GM19455 (cell line): ENCODE measurements at regions not wholly inside any gene's neighbourhood (a gene's known extent, or its start where the extent isn't known, plus 50 kb on each side); places are given as distances from the start of the nearest gene placed in this dataset.

Experiments used
- ATAC-seq: cut with Tn5 transposase; IDR thresholded peaks from one replicate; pipeline ENCODE4 v1.9.1; 2021; ENCODE audit not compliant: unreplicated experiment

DNA sequence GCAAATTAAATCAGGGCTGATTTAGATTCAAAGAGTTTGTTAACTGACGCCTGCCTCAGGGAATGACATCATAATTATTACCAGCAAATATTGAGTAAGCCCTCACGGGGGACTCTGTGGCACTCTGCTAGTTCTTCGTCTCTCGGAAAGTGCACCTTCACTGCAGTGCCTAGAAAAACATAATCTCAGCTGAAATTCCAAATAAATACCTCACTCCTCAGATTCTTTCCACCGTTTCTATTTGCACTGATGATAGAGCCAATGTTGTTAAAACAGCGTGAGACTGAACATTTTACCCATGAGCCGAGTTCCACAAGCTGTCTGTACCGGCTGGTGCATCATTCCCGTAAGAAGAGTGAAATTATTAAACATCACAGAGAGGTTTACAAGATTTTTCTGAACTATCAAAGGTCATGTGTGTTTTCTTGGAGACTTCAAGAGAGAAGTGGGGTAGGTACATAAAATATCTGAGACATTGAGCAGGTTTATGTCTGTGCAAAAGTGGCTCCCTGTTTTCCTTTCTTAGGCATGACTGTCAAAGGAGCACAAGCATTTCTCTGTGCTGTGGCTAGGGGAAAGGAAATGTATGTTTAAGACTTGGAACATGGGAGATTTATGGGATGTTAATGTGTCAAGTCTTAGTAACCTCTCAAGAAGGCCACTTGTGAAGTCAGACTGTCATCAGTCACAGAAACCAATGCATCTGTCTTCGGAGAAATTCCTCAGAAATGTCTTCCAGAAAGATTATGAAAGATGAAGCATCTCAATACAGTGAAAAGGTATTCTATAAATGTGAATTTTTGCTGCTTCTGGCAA is 119.6 kb downstream of the CBLL2 start:
- no peak for ATAC-seq

DNA sequence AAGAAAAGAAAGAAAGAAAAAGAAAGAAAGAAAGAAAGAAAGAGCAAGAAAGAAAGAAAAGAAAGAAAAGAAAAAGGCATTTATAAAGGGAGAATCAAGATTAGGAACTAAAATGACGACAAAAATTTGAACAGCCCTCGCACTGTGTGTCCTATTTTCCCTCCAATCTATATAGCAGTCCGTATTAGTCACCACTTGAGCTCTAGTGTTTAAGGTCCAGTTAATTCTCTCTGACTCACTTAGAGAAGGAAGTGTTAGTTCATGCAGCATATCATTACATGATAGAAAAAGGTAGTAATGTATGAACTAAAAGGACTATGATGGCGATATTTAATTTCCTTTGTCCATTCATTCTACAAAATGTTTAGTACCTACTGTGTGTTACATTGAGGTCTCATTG is 122.7 kb downstream of the CBLL2 start:
- no peak for ATAC-seq

- no peak for ATAC-seq
Observed at GRCh38 chrX:22396408-22396807, 123.7 kb downstream of the CBLL2 start.

DNA sequence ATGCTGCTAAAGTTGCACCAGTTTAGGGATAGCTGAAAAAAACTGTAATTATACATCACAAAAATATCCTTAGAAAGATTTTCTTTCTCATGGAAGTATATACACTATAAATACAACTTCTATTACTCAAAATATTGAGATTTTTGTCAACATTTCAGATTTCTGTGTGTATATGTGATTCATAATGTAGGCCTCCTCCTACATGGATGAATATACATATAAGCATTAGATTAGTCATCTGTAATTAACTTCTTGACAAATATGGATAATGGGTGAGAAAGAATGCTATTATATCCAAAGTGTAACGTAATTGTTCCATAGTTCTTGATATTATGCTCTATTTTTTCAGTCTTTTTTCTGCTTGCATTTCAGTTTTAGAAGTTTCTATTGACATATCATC is 124.9 kb downstream of the CBLL2 start:
- ATAC-seq, result no peak

- ATAC-seq, result no peak
Observed at GRCh38 chrX:22399437-22400192, 126.9 kb downstream of the CBLL2 start.

DNA sequence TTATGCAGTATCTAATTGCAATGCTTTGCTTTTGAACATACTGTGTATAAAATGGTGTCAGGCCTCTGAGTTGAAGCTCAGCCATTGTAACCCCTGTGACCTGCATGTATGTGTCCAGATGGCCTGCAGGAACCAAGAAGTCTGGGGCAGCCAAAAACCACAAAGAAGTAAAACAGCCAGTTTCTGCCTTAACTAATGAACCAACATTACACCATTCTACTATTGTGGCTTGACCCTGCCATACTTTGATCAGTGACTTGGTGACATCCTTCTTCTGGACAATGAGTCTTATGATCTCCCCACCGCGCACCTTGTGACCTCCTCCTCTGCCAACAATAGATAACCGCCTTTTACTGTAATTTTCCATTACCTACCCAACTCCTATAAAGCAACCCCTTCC is 131.6 kb downstream of the CBLL2 start:
- ATAC-seq, result no peak

- ATAC-seq, result no peak
Observed at GRCh38 chrX:22406201-22406737, 133.6 kb downstream of the CBLL2 start.

- ATAC-seq, result no peak
Observed at GRCh38 chrX:22409418-22409817, 136.7 kb downstream of the CBLL2 start.

DNA sequence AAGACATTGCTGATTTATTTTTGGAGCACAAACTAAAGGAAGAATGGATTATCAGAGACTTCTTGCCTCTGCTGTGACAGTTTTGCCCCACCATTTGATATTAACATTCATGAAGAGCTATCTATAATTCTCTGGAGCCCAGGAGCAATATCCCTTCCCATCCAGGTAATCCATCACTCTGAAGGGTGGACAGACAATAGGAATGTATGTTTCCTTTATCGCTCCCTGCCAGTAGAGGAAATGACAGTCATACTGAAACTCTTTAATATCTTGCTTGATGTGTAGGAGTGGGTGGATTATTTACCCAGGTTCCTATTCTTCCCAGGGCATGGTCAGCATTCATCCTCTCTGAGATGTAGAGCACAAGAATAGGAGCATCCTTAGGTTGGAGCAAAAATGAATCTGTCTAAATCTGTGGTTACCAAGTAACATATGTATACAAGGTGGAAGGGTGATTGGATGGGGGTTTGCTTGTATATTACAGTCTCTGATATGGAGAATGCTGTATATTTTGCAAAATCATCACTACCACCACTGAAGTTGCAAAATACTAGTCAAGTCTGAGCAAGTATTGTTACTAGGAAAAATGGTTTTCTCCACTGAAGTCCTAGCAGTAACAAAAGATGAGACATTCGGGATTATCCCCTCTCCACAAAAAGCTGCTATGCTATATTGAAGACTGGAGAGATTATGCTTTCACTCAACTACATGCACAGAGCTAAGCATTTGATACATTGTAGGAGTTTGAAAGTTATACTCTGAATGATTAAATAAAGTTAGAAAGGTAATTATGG is 151.6 kb downstream of the CBLL2 start:
- no peak for ATAC-seq

- ATAC-seq, result no peak
Observed at GRCh38 chrX:22424919-22425318, 152.2 kb downstream of the CBLL2 start.

GRCh38 chrX:22429704-22430103 is 157.0 kb downstream of the CBLL2 start:
- ATAC-seq, result no peak

- ATAC-seq, result no peak
Observed at GRCh38 chrX:22430701-22431100, 158.0 kb downstream of the CBLL2 start.

DNA sequence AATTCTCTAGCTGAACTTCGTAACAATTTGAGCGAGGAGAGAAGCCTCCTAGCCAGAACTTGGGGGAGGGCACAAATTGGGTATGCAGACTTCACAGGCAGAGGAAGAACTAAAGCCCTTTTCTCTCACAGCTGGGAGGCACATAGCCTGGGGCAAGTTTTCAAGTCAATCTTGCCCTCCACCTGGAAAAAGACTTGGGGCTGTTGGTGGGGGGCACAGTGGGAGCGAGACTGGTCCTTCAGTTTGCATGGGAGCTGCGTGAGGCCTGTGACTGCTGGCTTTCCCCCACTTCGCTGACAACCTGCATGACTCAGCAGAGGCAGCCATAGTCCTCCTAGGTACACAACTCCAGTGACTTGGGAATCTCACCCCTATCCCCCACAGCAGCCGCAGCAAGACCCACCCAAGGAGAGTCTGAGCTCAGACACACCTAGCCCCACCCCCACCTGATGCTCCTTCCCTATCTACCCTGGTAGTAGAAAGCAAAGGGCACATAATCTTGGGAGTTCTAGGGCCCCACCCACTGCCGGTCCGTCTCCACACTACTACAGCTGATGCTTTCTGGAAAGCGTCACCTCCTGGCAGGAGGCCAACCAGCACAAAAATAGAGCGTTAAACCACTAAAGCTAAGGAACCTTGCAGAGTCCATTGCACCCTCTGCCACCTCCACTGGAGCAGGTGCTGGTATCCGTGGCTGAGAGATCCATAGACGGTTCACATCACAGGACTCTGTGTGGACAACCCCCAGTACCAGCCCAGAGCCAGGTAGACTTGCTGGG is 160.8 kb downstream of the CBLL2 start:
- ATAC-seq, result no peak

DNA sequence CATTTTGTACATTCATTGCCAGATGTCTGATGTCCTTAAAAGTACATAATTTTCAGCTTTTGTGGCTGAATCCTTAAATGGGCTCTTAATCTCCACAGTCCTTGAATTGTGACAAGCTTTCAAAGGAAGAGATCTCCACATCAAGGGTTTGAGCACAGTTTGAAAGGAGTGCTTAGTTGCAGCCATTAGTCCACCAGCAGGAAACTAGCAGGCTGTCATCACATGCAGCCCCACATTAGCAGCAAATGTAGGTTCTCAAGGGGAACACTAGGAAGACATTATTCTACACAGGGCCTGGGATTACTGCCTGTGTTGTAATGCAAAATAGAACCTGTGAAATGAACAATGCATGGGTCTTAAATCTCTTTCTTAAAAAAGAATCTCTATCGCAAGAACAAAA is 173.2 kb downstream of the CBLL2 start:
- ATAC-seq, result no peak

DNA sequence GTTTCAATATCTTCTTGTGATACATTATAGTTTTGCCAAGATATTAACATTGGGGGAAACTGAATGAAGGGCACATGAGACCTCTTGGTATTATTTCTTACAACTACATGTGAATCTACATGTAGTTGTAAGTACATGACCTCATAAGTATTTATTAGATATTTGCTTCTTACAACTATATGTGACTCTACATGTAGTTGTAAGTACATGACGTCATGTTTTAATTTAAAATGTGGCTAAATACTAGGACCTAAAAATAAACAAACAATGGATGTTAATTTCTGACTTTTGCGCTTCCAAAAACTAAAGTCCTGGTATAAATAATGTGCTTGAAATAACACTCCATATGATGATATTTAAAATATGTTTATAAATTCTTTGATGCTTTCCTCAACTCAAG is 190.2 kb downstream of the CBLL2 start:
- ATAC-seq, result no peak

DNA sequence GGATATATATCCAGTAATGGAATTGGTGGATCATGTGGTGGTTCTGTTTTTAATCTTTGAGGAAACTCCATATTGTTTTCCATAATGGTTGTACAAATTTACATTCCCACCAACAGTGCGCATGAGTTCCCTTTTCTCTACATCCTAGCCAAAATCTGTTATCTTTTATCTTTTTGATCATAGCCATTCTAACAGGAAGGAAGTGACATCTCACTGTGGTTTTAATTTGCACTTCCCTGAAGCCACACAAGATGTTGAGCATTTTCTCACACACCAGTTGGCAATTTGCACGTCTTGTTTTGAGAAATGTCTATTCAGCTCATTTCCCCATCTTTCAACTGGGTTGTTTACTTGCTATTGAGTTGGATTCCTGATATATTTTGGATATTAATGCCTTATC is 194.9 kb downstream of the CBLL2 start:
- no peak for ATAC-seq

- ATAC-seq, result no peak
Observed at GRCh38 chrX:22481436-22481835, 208.7 kb downstream of the CBLL2 start.

DNA sequence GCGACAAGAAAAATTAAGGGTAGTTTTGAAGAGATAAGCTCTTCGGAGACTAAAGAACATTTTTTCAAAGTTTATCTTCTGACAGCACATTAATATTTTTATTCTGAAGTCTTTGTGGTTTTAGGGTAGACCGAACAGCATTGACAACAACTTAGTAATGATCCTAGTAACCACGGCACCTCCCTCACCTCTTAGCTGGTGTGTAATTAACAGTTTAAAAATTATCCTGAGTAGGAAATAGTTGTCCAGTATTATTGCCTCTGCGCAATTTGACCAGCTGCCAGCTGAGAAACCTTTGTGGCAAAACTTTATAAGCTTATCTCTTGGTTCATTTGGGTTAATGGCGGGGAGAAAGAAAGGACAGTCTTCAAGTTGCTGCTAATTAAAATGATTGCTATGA is 213.6 kb downstream of the CBLL2 start:
- ATAC-seq, result no peak

DNA sequence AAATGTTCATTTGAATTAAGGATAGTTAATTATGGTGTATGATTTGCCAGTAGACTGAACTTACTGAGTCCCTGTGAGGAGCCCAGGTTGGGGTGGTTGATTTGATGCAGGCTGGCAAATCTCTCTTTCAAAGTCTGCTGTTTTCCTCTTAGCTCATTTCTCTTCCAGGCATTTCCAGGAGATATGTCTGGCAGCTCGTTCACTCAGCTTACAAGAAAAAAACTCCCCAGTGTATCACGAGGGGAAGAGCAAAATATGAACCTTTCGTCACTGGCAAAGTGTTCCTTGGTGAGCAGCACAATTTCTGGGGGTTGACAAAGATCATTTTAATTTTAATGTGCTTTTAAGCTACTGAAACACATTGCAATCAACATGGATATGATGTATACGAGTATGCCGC is 244.2 kb downstream of the CBLL2 start:
- no peak for ATAC-seq

DNA sequence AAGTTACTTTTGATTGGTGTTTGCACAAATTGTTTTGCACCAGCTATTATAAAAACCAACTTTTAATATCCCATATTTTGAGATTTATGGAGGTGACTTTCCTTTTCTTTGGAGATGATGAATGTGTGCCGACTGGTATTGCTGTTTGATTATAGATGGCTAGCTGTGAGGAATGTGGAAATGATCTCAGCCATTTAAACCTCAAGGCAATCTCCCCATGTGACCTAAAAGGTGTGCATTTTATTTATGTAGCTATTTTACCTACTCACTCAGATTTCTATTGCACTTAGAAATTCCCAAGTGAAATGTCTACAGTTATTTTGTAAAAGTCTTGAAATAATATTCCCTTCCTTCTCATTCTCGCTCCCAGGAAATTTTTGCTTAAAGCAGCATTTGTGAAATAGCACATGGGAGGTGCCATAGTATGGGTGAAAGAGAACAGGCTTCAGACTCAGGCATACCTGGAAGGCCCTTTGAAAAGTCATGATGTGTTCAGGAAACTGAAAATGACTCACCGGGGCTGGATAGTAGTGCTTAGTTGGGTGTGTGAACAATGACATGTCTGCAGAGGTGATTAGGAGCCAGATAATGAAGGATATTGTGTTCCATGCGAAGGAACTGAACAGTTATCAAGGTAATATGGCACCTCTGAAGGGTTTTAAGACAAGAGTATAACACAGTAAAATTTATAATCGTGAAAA is 247.6 kb downstream of the CBLL2 start:
- no peak for ATAC-seq
